Fibroblast of pulmonary artery (primary cell): ENCODE measurements at regions not wholly inside any gene's neighbourhood (a gene's known extent, or its start where the extent isn't known, plus 50 kb on each side); places are given as distances from the start of the nearest gene placed in this dataset.
A peak's percentile ranks its signal among the peaks of the same experiment; 100 is the strongest.

Experiments
- DNase-seq: peaks from one replicate; pipeline ENCODE4 v3.0.0-alpha.2; 2010; ENCODE audit warnings: low read depth
- H3K4me3 ChIP-seq: replicated peaks from 2 replicates; pipeline ENCODE4 v1.5.1; 2011; ENCODE audit warnings: low read depth, mild to moderate bottlenecking, control low read depth, low read length, moderate library complexity
- TF ChIP-seq, protein P1 (sequence below): IDR thresholded peaks from 2 replicates; pipeline ENCODE4 v1.5.1; 2011; ENCODE audit warnings: mild to moderate bottlenecking, control low read depth, low read length, inconsistent platforms; ENCODE audit errors: missing control alignments

GRCh38 chr13:74860789-74861188, 621.2 kb downstream of the TBC1D4 start:
- no peak overlapping the region for H3K4me3 ChIP-seq
- no peak for DNase-seq
- TF ChIP-seq, protein P1, sequence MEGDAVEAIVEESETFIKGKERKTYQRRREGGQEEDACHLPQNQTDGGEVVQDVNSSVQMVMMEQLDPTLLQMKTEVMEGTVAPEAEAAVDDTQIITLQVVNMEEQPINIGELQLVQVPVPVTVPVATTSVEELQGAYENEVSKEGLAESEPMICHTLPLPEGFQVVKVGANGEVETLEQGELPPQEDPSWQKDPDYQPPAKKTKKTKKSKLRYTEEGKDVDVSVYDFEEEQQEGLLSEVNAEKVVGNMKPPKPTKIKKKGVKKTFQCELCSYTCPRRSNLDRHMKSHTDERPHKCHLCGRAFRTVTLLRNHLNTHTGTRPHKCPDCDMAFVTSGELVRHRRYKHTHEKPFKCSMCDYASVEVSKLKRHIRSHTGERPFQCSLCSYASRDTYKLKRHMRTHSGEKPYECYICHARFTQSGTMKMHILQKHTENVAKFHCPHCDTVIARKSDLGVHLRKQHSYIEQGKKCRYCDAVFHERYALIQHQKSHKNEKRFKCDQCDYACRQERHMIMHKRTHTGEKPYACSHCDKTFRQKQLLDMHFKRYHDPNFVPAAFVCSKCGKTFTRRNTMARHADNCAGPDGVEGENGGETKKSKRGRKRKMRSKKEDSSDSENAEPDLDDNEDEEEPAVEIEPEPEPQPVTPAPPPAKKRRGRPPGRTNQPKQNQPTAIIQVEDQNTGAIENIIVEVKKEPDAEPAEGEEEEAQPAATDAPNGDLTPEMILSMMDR: no peak

GRCh38 chr13:74850893-74851292, 631.1 kb downstream of the TBC1D4 start:
- no peak for DNase-seq
- TF ChIP-seq, protein P1: no peak
- H3K4me3 ChIP-seq: no peak overlapping the region

- no peak for DNase-seq
- TF ChIP-seq, protein P1: no peak
- H3K4me3 ChIP-seq: no peak overlapping the region
These were observed 634.0 kb downstream of the TBC1D4 start for GRCh38 chr13:74847966-74848365.

GRCh38 chr13:74845806-74846205, 636.2 kb downstream of the TBC1D4 start:
- H3K4me3 ChIP-seq: no peak overlapping the region
- no peak for DNase-seq
- TF ChIP-seq, protein P1: no peak

DNA sequence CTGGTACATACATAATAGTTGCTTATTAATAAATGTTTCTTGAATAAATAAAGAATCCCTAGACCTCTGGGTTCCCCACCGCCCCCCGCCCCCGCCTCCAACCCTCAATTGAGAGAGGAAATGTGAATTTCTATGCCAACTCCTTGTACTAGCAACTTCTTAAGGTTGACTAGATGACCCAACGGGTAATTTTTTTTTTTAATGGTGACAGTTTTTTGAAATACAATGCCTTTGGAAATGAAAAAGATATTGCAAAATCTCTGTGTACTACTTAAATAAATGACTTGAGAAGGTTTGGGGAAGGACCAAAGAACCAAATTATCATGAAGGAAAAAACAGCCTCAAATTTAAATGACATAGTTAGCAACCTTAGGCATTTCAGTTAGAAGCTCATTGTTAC, 640.3 kb downstream of the TBC1D4 start:
- TF ChIP-seq, protein P1: no peak
- H3K4me3 ChIP-seq: no peak overlapping the region
- no peak for DNase-seq

DNA sequence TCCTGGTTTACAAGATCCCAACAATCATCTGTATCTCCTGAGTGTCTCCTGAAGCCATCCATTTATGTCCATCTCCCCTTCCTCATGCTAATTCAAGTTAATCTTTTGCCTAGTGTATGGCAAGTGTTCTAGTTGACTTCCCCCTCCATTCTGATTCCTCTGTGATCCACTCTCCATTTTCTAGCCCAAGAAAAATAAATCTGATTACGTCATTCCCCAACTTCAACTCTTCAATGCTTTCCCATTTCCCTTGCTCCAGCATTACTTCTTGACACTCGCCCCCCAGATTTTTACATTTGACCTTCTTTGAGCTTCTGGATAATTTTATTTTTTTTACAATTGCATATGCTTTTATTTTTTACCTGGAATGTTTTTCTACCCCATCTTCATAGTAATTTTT, 640.8 kb downstream of the TBC1D4 start:
- no peak for DNase-seq
- no peak overlapping the region for H3K4me3 ChIP-seq
- TF ChIP-seq, protein P1: no peak

GRCh38 chr13:74839656-74840055, 642.3 kb downstream of the TBC1D4 start:
- TF ChIP-seq, protein P1: no peak
- H3K4me3 ChIP-seq: no peak overlapping the region
- peak; percentile 23 for DNase-seq
